GM03348 (cell line): ENCODE measurements at regions not wholly inside any gene's neighbourhood (a gene's known extent, or its start where the extent isn't known, plus 50 kb on each side); places are given as distances from the start of the nearest gene placed in this dataset.

Experiments used
- DNase-seq: peaks from one replicate; pipeline ENCODE4 v3.0.0; 2012; ENCODE audit warnings: low spot score

DNA sequence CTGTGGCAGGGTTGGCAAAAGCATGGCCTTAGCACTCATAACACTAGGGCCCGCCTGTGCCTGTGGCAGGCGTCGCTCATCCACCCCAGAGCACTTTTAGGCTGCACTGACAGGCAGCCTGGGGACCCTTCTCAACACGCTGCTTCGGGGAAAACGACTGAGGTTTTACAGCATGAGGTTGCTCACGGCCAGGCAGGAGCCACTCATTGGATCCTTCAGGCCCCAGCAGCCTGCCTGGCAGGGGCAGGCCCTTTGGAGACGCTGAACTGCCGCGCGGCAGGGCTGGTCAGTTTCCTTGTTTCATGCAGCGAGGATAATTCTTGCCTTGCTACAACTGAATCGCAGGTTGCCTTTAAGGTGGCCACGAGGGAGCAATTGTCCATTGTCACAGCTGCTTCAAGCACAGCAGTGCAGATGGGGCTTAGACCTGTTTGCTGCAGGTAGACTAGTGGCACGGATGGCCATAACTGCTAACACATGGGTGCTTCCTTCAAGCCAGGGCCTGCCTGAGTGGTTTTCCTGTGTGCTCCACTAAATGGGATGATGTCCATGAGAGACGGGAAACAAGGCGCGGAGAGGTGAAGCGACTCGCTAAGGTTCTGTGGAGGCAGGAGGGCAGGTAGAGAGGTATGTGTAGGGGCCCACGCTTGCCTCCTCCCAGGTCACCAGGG lies 49.9 kb upstream of the HS6ST1 start:
- no peak for DNase-seq

DNA sequence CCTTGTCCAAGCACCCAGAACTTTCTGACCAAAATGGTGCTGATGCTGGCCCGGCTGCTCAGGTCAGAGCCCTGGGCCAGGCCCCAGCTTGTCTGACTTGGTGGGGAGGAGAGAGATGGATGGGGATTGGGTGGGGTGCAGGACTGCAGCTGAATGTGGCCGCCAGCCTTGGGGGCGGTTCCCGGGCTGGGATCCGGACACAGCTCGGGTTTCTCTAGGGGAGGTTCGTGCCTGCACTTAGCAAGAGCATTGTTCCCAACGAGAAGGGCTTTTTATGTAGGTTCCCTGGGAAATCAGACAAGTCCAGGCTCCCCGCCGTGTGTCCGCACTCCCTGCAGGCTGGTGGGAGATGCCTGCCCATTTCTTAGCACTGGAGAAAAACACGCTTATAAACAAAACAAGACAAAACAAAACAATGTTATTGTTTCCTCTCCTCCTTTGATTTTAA lies 50.5 kb upstream of the HS6ST1 start:
- DNase-seq, result peak; percentile 65

DNA sequence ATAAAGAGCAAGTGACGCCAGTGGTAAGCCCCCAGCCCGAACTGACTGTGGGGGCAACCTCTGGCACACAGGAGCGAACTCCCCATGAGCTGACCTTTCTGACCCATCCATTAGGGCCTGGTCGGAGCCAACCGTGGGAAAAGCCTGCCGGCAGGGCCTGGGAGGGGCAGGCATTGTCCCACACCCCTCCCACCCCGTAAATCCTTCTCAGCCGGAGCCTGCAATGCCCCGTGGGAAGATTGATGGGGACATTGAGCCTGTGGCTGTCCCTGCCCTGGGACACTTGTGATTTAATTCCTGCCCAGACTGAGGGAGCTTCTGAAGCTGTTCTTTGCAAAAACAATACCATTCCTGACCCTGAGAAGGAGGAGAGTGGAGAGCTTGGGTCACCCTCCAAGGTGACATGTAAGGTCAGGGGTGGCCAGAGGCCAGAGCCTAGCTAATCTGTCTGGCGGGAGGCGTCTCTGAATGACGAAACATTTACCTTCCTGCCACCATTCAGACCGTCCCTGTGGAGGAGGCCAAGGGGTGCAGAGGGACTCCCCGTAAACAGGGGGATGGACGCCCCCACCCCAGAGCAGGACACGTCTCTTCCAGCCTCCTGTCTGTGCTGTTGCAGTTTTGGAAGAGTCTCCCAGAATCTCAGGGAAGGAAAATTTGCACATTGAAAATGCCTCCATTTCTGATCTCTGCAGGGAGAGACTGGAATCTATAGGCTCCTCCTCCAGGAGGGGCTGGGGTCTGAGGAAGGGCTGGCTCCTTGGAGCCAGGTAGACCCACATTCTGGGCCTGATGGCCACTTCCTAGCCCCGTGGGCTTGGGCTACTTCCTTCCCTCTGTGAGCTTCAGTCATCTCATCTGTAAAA lies 51.2 kb upstream of the HS6ST1 start:
- no peak for DNase-seq

DNA sequence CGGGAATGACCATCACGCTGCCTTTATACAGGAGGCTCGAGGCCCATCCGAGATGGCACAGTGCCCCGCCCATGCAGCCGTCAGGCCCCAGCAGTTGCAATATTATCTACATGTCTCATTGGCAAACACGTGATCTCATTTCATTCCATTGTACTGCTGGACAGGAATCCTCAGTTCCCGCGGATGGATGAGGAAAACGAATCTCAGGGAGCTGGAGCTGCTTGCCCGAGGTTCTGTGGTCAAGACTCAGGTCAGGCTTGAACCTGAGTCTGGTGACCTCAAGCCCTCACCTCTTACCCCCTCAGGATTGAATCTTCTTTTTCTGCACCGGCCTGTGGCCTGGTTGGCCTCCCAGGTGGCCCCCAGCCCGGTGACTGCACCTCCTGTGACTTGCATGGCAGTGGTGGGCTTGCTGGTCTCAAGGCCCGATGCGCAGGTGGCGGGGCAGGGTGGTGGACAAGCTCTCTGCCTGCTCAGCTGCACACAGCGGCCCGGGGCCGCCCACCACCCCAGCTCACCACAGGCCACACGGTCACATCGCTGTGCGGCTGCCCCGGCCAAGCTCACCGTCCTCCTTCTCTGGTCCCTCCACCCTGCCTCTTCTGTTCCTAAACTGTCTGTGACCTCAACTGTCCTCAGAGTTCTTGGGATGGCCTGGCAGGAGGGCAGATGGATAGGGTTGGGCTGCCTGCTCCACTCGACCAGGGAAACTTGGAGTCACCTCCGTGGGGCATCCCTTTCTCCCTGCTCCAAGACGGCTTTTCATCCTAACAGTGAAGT lies 52.0 kb upstream of the HS6ST1 start:
- DNase-seq, result no peak

DNA sequence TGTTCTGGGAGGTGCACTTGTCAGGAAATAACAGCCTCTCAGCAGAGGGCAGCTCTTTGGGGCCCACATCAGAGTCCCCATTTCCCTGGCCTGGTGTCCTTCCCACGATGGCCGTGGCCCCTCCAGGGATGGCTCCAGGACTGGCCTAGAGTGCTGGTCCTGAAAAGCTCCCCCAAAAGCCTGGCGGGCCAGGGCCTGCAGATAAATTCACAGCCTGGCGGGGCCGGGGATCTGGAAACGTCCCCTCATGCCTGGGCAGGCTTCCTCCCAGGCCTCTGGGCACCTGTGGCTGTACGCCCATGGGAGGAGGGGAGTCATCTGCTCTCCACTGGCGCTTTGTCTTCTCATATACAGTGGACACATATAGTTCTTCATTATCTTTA lies 52.6 kb upstream of the HS6ST1 start:
- DNase-seq, result no peak

DNA sequence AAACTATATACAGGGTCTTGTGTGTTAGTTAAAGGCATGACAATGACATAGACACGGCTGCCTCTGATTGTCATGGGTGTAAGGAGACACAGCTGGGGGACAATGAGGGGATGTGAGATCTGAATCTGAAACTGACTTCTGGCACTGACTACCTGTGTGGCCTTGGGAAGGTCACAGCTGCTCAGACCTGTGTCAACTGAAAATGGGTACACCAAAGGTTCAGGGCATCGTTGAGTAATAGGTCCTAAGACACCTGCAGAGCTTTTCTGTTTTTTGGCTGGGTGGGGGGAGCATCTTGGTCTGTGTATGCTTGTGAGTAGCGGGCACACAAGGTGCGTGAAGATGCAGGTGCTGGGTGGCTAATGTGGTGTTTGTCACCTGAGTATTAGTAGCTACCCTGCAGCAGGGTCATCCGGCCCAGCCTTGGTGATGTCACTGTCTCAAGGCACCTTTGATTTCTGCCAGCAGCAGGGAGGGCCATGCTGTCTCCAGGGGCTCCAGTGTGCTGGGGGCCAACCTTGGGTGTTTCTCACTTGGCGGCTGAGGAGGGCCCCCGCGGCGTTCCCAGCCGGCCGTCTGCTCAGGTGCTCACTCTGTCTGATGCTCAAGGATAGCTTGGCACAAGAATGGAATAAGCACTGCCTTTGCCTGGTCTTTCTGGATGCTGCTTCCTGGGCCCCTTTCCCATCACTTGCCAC lies 53.1 kb upstream of the HS6ST1 start:
- no peak for DNase-seq

DNA sequence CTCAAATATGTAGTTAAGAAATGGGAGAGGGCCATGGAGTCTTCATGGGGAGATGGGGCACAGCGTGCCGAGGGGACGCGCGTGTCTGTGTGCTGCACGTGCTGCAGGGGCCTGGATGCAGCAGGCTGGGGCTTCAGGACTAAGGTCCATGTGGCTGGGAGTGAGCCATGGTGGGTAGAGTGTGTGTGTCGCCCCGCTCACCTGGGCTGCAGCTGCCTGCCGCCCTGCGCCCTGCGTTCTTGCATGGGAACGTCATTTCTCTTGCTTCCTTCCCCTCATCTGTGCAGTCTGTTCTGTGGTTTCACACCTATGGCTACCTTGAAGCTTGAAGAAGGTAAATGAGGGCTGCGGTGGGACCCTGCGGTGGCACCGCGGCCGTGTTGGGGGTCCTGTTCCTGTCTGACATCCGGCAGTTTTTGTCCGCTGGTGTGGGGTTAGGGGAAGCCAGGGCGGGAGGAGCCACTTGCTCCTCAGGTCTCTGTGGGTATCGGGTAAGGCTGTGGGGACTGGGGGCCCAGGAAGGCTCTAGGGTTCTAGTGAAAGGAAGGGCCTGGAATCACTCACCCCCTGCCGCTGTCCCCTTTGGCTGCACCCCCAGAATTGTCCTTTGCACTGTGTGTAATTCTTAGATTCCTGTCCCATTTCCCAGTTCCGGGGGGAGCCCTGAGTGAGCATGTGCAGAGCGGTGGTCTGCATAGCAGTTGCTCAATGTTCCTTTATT lies 54.1 kb upstream of the HS6ST1 start:
- no peak for DNase-seq

DNA sequence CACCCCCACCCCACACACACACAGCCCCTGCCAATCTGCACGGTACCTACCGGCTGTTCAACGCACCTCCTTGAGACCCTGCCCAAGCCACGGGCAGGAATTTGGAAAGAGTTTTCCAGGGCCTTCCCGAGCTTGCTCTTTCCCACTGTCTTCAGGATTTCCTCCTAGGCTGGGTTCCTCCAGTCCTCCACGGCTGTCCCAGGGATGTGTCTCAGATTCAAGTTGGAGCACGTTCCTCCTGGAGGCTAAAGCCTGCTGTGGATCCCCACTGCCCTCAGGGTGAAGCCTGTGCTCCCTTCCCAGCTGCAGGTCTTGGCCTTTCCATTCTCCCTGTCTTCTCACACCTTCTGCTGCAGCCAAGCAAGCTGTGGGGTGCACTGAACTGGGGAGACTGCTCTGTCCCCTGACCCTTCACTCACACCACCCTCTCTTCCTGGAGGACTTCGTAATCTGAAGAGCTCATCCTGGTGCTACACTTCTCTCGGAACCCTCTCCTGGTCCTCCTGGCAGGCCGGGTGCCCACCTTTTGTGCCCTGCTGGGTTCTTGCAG lies 54.9 kb upstream of the HS6ST1 start:
- no peak for DNase-seq

DNA sequence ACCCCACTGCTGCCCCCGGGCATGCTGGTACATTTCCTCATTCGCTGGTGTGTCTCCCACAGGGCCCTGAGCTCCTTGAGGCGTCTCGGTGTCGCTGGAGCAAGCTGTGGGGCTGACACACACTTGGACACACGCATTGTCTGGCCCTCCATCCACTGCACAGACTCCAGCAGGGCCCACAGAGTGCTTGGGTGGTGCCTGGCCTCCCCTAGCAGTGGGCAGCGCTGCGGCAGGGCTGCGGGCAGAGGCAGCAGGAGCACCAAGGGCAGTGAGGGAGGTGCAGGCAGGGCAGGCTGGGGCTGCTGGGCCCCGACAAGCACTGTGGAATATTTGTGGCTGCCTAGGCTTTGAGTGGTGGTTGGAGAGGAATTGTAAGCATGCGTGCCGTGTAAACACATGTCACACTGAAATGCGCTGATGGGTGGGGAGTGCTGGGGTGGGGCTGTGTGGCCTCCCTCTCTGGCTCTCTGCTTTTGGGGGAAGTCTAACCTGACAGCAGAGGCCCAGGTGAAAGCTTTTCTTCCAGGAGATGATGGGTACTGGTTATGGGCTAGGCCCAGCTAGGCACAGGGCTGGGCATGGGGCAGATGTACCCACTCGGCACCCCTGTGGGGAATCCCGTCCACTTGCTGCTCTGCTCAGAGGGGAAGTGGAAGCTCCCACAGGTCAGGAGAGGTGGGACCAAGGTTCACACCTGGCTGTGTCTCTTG lies 55.5 kb upstream of the HS6ST1 start:
- DNase-seq, result peak; percentile 90

DNA sequence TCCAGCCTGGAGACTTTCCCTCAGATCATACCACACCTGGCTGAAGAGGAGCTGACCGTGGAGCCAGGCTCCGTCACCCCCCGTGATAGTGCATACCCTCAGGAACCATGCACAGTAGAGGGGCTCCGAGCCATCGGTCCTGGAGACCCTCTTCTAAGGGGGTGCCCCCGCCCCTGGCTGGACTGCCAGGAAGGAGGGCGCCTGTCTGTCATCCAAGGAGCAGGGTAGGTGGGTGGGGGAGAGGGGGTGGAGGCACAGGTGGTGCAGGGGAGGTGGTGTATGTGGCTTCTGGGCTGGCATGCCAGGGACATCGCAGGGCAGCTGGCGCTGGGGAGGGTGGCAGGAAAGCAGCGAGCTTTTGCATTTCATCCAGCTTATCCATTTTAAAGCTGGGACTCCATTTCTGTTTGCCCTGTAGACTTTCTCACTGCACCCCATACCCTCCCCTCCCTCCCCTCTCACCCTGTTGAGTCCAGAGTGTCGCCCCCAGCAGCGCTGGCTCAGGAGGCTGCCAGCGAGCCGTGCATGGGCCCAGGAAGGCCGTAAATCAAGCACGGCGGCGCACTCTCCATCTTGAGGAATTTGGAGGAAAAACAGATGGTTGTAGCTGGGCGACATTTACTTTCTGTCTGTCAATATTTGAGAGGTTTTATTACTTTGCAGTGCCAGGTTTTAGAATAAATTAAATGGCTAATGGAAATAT lies 56.2 kb upstream of the HS6ST1 start:
- peak; percentile 37 for DNase-seq

DNA sequence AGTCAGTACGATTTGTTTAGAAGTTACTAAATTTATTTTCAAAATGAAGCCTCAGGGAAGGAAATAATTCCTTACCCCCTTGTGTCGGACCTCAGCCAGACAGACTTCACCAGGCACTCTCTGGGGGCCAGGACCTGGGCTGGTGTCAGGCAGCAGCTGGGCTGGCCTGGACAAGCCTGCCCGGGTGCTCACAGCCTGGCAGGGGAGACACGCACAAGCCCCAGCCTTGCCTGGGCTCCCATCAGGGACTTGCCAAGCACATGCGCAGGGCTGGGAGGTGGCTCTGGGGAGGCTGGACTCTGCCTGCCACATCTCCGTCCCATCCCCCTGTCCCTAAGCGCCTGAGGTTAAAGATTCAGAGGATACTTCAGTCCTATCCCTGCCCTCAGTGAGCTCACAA lies 56.8 kb upstream of the HS6ST1 start:
- DNase-seq, result peak; percentile 52

DNA sequence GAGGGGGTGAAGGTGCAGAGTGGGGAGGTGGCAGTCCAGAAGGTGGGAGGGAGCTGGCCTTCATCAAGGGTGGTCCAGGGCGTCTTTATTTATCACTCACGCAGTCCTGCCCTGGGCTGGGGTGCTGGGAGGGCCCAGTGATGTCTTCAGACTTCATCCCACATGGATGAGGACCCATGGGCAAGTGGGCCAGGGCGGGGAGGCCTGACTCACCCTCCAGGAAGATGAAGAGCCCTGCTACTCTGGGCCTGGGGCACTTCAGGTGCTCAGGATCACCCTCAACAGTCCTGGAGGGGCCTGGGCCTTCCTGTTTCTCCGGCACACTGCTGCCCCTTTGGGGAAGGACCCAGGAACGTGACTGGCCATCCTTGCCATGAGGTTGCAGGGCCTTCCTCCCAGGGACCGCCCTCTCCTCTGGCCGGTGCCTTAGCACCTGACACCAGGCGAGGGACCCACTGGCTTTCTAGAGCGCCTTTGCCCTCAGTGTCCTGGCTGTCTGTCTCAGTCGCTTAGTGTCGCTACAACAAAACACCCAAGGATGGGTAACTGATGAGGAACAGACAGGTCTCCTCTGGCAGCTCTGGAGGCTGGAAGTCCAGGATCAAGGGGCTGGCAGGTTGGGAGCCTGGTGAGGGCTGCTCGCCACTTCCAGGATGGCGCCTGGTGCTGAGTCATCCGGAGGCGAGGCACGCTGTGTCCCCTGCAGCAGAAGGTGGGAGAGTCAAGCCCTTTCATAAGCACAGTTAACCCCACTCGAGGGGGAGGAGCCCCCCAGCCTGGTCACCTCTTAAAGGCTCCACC lies 57.8 kb upstream of the HS6ST1 start:
- DNase-seq, result no peak

DNA sequence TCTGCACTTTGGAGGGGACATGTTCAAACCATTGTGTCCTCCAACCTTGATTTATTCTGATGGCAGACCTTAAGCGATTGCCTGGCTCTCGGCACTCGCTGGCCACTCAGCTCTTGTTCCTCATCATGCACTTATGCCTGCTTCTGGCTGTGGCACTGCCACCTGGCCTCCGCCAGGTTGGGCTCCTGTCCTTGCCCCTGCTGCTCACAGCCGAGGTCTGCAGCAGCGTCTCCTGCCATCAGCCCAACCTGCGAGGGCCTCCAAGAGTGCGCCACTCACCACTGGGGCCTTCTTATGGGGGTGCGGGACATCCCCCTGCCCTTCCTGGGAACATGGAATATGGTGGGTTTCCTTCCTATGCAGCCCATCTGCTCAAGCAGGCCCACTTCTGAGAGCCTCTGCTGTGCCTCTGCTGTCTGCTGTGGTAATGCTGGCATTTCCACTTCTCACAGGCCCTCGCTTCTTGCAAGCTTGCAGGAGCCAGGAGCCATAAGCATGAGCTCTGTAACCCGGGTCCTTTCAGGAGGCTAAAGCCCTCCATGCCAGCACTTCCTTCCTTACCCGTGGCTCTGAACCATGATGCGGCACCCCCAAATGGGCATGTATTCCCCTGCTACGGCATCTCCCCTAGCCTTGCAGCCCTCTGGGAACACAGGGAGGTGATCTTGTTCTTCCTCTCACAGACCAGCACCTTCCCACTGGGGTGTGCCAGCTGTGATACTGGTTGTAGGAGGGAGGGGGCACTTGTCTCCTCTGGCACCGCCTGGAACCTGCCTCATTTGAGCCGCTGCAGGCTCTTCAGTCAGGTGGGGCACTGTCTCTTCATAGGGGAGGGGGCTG lies 58.6 kb upstream of the HS6ST1 start:
- no peak for DNase-seq

DNA sequence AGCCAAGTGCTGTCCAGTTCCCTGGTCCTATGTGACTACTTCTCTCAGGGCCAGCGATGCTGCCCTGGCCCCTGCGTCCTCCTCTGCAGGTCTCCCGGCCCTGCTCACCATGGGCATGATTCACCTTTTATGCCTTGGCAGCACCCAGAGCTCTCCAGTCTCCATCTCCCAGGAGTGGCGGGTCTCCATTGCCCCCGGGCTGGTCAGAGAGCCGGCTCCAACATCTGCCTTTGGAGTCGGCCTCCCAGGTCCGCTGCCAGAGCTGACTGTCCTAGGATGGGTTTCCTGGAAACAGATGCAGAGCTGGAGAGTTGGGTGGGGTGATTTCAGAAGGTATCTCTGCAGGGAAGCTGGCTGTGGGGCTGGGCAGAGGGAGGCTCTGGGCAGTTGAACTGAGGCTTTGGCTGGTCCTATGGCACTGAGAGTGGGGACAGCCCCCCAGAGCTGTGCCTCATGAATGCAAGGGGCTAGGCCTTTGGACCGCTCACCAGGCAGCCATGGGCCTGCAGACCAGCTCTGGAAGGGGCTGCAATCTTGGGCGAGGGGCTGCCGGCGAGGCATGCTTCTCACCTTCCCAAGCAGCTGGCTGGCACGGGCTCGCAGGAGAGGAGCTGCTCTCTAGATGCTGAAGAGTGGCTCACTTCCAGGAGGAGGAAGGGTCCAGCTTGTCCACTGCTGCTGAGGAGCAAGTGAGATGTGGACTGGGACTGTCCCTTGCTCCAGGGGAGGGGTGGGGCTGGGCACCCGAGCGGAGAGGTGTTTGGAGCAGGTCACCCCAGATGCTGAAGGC lies 59.8 kb upstream of the HS6ST1 start:
- DNase-seq, result no peak

DNA sequence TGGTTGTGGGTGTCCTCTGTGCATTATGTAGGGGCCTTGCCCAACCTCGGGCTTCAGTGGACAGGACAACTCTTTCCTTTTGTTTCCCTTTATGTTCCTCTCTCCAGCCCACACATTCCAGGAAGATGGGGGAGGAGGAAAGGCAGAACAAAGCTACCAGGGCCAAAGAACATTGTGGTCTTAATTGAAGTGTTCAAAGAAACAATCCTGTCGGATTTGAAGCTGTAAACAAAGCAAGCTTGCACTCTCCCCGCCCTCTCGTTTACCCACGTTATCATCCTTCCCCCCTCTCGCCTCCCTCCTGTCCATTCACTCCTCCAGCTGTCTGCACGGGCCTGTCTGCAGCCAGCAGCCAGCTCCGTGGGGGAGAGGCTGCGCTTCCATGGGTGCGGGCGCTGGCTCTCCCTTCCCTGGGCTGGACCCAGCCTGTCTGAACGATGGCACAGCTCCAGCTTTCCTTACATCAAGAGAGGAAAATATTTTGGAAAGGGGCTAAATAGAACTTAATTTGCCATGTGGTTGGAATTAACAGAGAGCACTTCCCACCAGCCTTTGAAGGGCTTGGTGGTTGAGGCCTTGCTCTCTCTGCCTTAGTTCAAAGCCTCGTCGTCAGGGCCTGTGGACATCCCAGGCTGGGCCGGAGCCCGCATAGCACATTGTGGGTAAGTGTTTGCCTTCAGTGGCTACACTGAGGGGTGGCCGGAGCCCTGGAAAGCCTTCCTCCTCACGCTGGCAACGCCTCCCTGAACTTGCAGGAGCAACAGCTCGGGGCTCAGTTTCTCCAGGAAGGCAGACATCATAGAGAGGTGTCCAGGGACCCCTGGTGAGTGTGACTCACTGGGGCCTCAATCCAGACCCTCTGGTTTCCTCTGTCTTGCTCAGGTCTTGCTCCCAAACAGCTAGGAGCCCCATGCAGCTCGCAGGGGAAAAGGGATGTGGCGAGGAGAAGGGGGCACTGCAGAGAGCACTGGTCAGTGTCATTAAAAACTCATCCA lies 60.6 kb upstream of the HS6ST1 start:
- peak; percentile 88 for DNase-seq
